Common myeloid progenitor, CD34-positive (primary cell): ENCODE measurements at regions not wholly inside any gene's neighbourhood (a gene's known extent, or its start where the extent isn't known, plus 50 kb on each side); places are given as distances from the start of the nearest gene placed in this dataset.

ENCODE experiments used
- CTCF ChIA-PET: fragments of 350-600 bp; sonication (Branson Sonifier 250); formaldehyde crosslinking; loops from one replicate; lab custom pipeline; 2021; ENCODE audit warnings: antibody characterized with exemption; lab: Charles Lee
- POLR2A ChIA-PET: fragments of 350-600 bp; sonication (Branson Sonifier 250); formaldehyde crosslinking; loops from one replicate; lab custom pipeline; 2021; ENCODE audit warnings: antibody characterized with exemption; lab: Charles Lee
- DNase-seq, 3 donors: peaks; one replicate each; pipeline versions ENCODE4 v3.0.0 to v3.0.0-alpha.2; 2013
- H3K27ac ChIP-seq, 2 experiments: 1 replicate in 1 of 2; 2 replicates in 1 of 2; pipeline ENCODE4 v1.7.0; 2013; ENCODE audit warnings: inconsistent platforms in 2 of 2, low read length in 2 of 2, mild to moderate bottlenecking in 2 of 2, low read depth in 1 of 2, moderate library complexity in 1 of 2; ENCODE audit not compliant: severe bottlenecking in 2 of 2, insufficient read depth in 1 of 2, poor library complexity in 1 of 2
- H3K27me3 ChIP-seq, 5 experiments: replicated peaks in 2 of 5; 1 replicate in 3 of 5; 2 replicates in 2 of 5; pipeline versions ENCODE4 v1.6.1 to v1.7.0; 2013; ENCODE audit warnings: low read length in 4 of 5, mild to moderate bottlenecking in 2 of 5, moderate library complexity in 2 of 5, inconsistent platforms in 1 of 5; ENCODE audit not compliant: insufficient read depth in 5 of 5, control insufficient read depth in 4 of 5
- H3K36me3 ChIP-seq, 4 experiments: 1 replicate in 2 of 4; 2 replicates in 2 of 4; pipeline versions ENCODE4 v1.6.1 to v1.7.0; 2013; ENCODE audit warnings: low read length in 3 of 4, control low read depth in 1 of 4, mild to moderate bottlenecking in 1 of 4; ENCODE audit not compliant: control insufficient read depth in 4 of 4, insufficient read depth in 4 of 4
- H3K4me1 ChIP-seq, 4 experiments: 1 replicate in 3 of 4; 2 replicates in 1 of 4; pipeline versions ENCODE4 v1.6.1 to v1.7.1; 2013; ENCODE audit warnings: low read length in 3 of 4, mild to moderate bottlenecking in 3 of 4, control low read depth in 1 of 4, inconsistent platforms in 1 of 4, moderate library complexity in 1 of 4; ENCODE audit not compliant: control insufficient read depth in 4 of 4, insufficient read depth in 4 of 4; ENCODE audit errors: control extremely low read depth in 1 of 4
- H3K4me3 ChIP-seq, 7 experiments: 1 replicate in 4 of 7; 2 replicates in 3 of 7; pipeline versions ENCODE4 v1.5.1 to v1.7.0; 2013; ENCODE audit warnings: mild to moderate bottlenecking in 7 of 7, low read length in 6 of 7, moderate library complexity in 6 of 7, inconsistent platforms in 2 of 7, low read depth in 2 of 7, control low read depth in 1 of 7; ENCODE audit not compliant: insufficient read depth in 4 of 7, control insufficient read depth in 1 of 7; ENCODE audit errors: extremely low read depth in 1 of 7
- H3K9me3 ChIP-seq, 5 experiments: 1 replicate in 4 of 5; 2 replicates in 1 of 5; pipeline versions ENCODE4 v1.6.1 to v1.7.1; 2013; ENCODE audit warnings: low read length in 4 of 5, mild to moderate bottlenecking in 2 of 5, inconsistent platforms in 1 of 5, low read depth in 1 of 5, moderate library complexity in 1 of 5; ENCODE audit not compliant: control insufficient read depth in 4 of 5, insufficient read depth in 2 of 5; ENCODE audit errors: control extremely low read depth in 1 of 5
- WGBS: methylation state at CpG from one replicate; pipeline ENCODE4 v1.1.5; 2013; ENCODE audit not compliant: insufficient coverage; 5-methylcytosine and 5-hydroxymethylcytosine counted together

DNA sequence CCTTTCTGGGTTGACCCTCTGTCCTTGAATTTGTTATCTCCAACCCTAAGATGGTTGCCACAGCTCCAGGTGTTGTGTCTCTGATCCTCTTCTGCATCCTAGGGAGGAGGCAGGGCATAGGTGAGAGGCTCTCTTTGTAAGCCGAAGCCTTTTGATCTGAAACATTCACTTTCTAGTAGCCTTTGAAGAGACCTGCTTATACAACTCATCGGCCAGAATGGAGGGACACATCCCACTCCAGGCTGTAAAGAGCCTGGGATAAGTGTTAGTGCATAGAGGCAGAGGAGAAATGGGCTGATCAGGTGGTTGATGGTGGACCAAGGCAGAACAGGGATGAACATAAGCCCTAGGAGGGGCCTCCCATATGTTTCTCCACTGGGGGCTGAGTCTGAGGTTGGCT is 137.1 kb upstream of the KCNG1 start:
- 100% methylated on average over 1 of the region's 2 CpGs for WGBS
- Histone ChIP-seq H3K27ac (no peak overlapping the region), H3K4me1 (no peaks in the 10 kb centered on the region), H3K4me3 (no peak overlapping the region), H3K36me3 (no peaks in the 10 kb centered on the region), H3K9me3 (peaks cover 0 to 4% (median 0%) of the 10 kb centered on the region in 5 experiments), H3K27me3 (peaks cover 0 to 64% (median 12%) of the 10 kb centered on the region in 5 experiments)
- no peak for DNase-seq
- POLR2A ChIA-PET: no interaction called here
- CTCF ChIA-PET: no interaction called here

DNA sequence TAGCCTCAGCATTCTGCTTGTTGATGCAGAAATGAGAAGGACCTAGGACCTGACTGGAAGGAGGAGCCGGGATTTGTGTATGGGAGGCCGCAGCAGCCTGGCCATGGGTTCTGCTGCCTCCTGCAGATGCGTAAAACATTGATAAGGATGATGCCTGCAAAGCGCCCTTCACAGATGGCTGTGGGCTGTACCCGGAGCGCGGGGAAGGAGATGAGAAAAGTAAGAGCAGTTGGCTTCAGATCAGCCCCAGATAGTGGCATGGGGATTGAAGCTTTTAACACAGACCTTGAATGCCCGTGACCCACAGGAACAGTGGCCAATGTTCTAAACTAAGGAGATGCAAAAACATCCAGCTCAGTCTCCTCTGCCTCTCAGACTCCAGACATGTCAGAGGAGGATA is 136.4 kb upstream of the KCNG1 start:
- CTCF ChIA-PET: no interaction called here
- Histone ChIP-seq H3K9me3 (peaks cover 0 to 4% (median 0%) of the 10 kb centered on the region in 5 experiments), H3K4me1 (no peaks in the 10 kb centered on the region), H3K36me3 (no peaks in the 10 kb centered on the region), H3K27me3 (peaks cover 0 to 71% (median 12%) of the 10 kb centered on the region in 5 experiments), H3K4me3 (no peak overlapping the region), H3K27ac (no peak overlapping the region)
- 81% methylated on average over 8 of the region's 8 CpGs for WGBS
- no peak for DNase-seq
- POLR2A ChIA-PET: no interaction called here

DNA sequence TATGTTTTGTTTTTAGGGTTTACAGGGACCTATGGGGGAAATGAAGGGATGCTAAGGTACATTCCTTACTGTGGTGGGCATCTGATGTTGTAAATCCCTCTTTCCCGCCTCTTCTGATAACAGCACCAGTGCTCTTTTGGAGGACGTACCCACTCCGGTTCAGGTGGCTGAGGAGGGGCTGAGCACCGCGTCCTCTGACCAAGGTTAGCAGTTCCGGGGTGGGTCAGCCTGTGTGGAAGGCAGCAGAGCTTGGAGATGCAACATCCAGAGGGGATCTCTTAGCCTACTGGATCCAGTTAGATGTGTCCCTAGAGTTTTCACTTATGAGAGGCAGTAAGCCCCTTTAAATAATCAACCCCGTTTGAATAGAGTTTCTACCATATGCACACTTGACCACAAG is 135.3 kb upstream of the KCNG1 start:
- H3K27ac ChIP-seq: no peak overlapping the region
- WGBS: 80% methylated on average over 2 of the region's 7 CpGs
- H3K4me1 ChIP-seq: no peaks in the 10 kb centered on the region
- H3K9me3 ChIP-seq: peaks cover 0 to 4% (median 0%) of the 10 kb centered on the region in 5 experiments
- no peak for DNase-seq
- H3K4me3 ChIP-seq: no peak overlapping the region
- peaks cover 3 to 80% (median 12%) of the 10 kb centered on the region in 5 experiments for H3K27me3 ChIP-seq
- H3K36me3 ChIP-seq: no peaks in the 10 kb centered on the region
- POLR2A ChIA-PET: no interaction called here
- CTCF ChIA-PET: interaction anchor here (0.8 kb wide), 1 partner anchor 50 kb away, joined by 3 read pairs; no protein-coding TSS in a partner anchor

DNA sequence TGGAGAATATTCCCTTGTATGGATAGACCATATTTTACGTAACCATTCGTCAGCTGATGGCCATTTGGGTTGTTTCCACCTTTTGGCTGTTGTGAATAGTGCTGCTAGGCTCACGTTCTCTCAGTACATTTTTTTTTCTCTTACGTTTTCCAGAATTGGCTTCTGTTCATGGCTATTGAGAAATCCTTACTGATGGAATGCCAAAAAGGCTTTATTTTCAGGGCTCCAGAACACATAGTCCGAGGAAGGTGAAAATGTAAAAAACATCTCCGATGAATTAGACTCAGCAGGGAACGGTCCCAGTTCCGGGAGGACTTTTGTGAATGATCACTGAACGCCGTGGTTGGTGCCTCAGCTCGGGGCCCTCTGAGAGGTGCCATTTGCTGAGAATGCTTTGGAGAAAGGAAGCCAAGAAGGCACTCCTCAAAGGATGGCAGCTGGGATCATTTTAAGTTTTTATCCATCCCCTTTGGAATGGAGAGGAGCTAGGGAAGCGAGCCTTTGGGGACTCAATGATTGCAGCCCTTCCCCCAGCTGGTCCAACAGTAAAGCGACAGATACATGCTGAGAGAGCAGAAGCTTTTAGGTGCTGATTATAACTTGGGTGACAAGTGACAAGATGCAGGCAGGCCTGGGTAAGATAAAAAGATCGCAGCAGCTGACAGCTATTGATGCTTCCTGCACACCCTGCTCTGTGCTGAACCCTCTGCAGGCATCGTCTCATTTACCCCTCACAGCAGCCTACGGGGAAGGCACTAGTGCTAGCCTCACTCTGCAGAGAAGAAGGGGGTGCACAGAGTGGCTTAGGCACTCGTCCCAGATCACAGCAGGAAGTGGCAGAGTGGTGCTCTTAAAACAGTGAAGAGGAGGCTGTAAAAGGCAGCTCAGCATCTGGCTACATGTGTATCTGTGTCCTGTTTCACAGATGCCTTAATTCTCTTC is 133.4 kb upstream of the KCNG1 start:
- H3K27ac ChIP-seq: no peak overlapping the region
- DNase-seq: no peak
- ChIA-PET POLR2A (no interaction called here), CTCF (no interaction called here)
- 49% methylated on average over 17 of the region's 17 CpGs for WGBS
- no peaks in the 10 kb centered on the region for H3K4me1 ChIP-seq
- H3K9me3 ChIP-seq: peaks cover 0 to 4% (median 0%) of the 10 kb centered on the region in 5 experiments
- no peak overlapping the region for H3K4me3 ChIP-seq
- peaks cover 3 to 85% (median 12%) of the 10 kb centered on the region in 5 experiments for H3K27me3 ChIP-seq
- H3K36me3 ChIP-seq: no peaks in the 10 kb centered on the region

- peaks cover 3 to 77% (median 12%) of the 10 kb centered on the region in 5 experiments for H3K27me3 ChIP-seq
Measured at GRCh38 chr20:51154708-51155690, 132.1 kb upstream of the KCNG1 start.

GRCh38 chr20:51153867-51154707 is 131.2 kb upstream of the KCNG1 start:
- Histone ChIP-seq H3K27ac (no peak overlapping the region), H3K9me3 (peaks cover 0 to 2% (median 0%) of the 10 kb centered on the region in 5 experiments), H3K4me3 (no peak overlapping the region), H3K27me3 (peaks cover 3 to 68% (median 12%) of the 10 kb centered on the region in 5 experiments), H3K36me3 (no peaks in the 10 kb centered on the region), H3K4me1 (no peaks in the 10 kb centered on the region)
- DNase-seq: no peak
- ChIA-PET CTCF (no interaction called here), POLR2A (no interaction called here)
- 91% methylated on average over 4 of the region's 6 CpGs for WGBS

More at GRCh38 chr20:51154708-51155690, 132.1 kb upstream of the KCNG1 start:
- Histone ChIP-seq H3K4me3 (no peak overlapping the region), H3K27ac (no peak overlapping the region), H3K36me3 (no peaks in the 10 kb centered on the region), H3K9me3 (peaks cover 0 to 2% (median 0%) of the 10 kb centered on the region in 5 experiments), H3K4me1 (no peaks in the 10 kb centered on the region)
- ChIA-PET POLR2A (interaction anchor here (0.6 kb wide), 1 partner anchor 54 kb away, joined by 3 read pairs; no protein-coding TSS in a partner anchor), CTCF (no interaction called here)
- no peak for DNase-seq
- 94% methylated on average over 16 of the region's 19 CpGs for WGBS
